Coronary artery (tissue), 2 donors: ENCODE measurements at regions not wholly inside any gene's neighbourhood (a gene's known extent, or its start where the extent isn't known, plus 50 kb on each side); places are given as distances from the start of the nearest gene placed in this dataset.

ENCODE experiments used
- DNase-seq: peaks from one replicate; pipeline ENCODE4 v3.0.0-alpha.2; 2017; ENCODE audit warnings: low spot score
- H3K27ac ChIP-seq, 2 donors: fragments of 200-600 bp; sonication (generic); one replicate each; pipeline ENCODE4 v1.5.1; 2016 to 2019
- H3K4me3 ChIP-seq: fragments of 200-600 bp; sonication (generic); 2 replicates; pipeline ENCODE4 v1.5.1; 2016; ENCODE audit warnings: mild to moderate bottlenecking, moderate library complexity
- TF ChIP-seq, protein P1 (sequence below): fragments of 200-600 bp; sonication (generic); IDR thresholded peaks from one replicate; pipeline ENCODE4 v1.5.1; 2019; ENCODE audit warnings: antibody characterized with exemption

DNA sequence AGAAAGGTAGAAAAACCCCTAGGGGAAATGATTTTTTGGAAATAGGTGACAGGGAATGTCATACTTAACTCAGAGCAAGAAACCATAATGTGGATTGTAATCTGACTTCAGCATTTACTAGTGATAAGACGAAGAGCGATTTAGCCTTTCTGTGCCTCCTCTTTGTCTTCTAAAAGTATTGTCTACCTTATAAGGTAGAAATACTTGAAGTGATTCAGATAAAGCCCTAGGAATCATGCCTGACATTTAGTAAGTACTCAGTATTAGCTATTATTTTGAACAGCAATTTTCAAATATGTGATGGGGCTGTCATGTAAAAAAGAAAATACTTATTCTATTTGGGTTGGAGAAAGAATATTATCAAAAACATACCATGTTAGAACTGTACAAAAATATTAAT lies 525.9 kb upstream of the EYS start:
- no peak overlapping the region for H3K4me3 ChIP-seq
- DNase-seq = no peak
- TF ChIP-seq, protein P1, sequence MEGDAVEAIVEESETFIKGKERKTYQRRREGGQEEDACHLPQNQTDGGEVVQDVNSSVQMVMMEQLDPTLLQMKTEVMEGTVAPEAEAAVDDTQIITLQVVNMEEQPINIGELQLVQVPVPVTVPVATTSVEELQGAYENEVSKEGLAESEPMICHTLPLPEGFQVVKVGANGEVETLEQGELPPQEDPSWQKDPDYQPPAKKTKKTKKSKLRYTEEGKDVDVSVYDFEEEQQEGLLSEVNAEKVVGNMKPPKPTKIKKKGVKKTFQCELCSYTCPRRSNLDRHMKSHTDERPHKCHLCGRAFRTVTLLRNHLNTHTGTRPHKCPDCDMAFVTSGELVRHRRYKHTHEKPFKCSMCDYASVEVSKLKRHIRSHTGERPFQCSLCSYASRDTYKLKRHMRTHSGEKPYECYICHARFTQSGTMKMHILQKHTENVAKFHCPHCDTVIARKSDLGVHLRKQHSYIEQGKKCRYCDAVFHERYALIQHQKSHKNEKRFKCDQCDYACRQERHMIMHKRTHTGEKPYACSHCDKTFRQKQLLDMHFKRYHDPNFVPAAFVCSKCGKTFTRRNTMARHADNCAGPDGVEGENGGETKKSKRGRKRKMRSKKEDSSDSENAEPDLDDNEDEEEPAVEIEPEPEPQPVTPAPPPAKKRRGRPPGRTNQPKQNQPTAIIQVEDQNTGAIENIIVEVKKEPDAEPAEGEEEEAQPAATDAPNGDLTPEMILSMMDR = no peak
- no peak overlapping the region for H3K27ac ChIP-seq

DNA sequence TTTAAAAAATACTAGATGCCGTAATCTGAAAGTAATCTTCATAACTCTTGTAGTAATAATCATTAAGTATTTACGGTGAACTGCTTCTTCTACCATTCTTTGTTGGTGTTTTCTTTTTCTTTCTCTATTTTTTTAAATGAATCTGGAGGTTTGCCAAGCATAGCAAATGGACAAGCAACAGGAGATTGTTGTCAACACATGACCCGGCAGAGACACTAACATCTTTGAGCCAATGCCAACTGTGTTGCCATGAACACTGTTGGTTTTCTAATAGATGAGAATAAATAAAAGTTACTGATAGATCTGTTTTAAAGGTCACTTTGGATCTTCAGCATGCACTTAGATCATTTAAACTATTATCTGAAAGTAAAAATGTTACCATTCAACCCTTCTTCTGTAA lies 523.6 kb upstream of the EYS start:
- TF ChIP-seq, protein P1 = no peak
- no peak for DNase-seq
- no peak overlapping the region for H3K27ac ChIP-seq
- H3K4me3 ChIP-seq = no peak overlapping the region

DNA sequence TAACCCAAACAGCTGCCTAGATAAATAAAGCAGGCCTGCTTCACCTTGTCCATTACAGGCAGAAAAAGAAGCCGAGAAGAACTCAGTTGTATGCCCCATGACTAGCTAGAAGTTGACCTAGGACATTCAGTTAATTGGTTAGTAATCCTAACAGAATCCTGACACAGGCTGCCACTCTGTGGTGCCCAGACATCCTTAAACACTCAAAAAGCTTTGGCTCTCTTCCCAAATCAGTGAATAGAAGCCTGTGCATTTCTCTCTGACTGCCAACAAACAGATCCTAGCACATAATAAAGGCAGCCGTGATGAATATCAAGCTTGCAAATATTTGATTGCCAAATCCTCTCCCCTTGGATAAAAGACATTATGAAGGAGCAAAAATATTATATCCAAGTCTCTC lies 519.1 kb upstream of the EYS start:
- no peak for DNase-seq
- TF ChIP-seq, protein P1 = no peak
- Histone ChIP-seq H3K4me3 (no peak overlapping the region), H3K27ac (no peak overlapping the region)

DNA sequence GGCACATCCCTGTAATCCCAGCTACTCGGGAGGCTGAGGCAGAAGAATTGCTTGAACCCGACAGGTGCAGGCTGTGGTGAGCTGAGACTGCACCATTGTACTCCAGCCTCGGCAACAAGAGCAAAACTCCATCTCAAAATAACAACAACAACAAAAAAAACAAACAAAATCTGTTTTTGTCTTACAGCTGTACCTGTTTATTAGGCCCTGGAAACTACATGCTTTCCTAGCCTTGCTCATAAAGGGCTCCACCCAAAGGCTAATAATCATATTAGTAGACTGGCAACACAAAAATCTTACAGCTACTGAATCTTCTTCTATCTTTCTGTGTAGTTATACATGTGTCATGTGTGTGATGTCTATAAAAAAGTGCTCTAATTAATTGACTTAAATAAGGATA lies 503.9 kb upstream of the EYS start:
- TF ChIP-seq, protein P1 = no peak
- no peak overlapping the region for H3K4me3 ChIP-seq
- no peak for DNase-seq
- no peak overlapping the region for H3K27ac ChIP-seq

DNA sequence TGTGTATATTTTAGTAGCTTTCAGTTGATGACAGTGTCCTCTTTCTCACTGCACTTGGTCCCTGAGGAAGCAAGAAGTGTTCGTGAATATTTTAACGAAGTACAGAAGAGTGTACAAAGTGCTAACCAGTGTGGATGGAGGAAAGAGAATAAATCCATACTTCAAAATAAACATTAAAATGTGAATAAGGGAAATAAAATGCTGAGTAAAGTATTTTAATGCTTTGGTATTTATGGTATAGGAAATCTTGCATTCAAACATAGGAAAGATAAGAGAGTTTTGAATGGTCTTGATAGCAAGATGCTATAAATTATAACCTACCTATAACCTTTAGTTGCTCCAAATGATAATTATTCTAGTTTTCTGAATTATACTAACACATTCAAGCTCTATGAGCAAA lies 493.4 kb upstream of the EYS start:
- Histone ChIP-seq H3K27ac (no peak overlapping the region), H3K4me3 (no peak overlapping the region)
- TF ChIP-seq, protein P1 = no peak
- DNase-seq = no peak

DNA sequence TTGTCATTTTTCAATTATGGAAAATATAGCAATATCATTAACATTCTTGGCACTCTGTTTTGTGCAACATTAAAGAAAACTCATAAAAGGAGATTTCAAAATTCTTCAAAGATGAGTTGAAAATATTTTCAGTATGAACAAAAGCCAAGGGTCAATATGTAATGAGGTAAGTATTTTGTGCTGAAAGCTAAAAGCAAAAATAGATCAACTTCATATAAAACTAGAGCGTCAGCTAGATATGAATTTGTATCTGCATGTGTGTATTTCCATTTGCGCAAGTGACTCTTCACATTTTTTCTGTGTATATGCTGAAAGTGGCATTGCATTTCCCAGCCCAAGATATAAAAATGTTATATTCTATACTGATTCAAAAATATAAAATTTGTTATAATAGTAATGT lies 492.1 kb upstream of the EYS start:
- Histone ChIP-seq H3K27ac (no peak overlapping the region), H3K4me3 (no peak overlapping the region)
- TF ChIP-seq, protein P1 = no peak

DNA sequence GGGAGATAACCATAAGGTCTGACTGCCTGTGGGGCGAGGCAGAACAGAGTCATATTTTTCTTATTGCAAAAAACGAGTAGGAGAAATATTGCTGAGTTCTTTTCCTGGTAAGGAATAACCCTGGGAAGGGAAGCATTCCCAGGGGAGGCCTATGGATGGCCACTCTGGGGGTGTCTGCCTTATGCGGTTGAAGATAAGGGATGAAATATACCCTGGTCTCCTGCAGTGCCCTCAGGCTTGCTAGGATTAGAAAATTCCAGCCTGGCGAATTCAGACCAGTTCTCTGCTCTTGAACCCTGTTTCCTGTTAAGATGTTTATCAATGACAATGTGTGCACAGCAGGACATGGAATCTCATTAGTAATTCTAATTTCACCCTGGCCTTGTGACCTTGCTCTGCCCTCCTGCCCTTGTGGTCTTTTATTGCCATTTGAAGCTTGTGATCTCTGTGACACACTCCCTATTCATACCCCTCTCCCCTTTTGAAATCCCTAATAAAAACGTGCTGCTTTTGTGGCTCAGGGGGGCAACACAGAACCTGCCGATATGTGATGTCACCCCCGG lies 491.1 kb upstream of the EYS start:
- DNase-seq = no peak
- no peak overlapping the region for H3K4me3 ChIP-seq
- TF ChIP-seq, protein P1 = no peak
- no peak overlapping the region for H3K27ac ChIP-seq

More for the DNA sequence above, 492.1 kb upstream of the EYS start:
- no peak for DNase-seq
